ENCODE measurements at regions not wholly inside any gene's neighbourhood (a gene's known extent, or its start where the extent isn't known, plus 50 kb on each side); places are given as distances from the start of the nearest gene placed in this dataset.
"Not testable (repeated sequence)": the region's sequence is repeated elsewhere in the genome, so short reads cannot be mapped to it uniquely, and the experiment has no call there.

GRCh38 chr10:23512355-23513058, 73.6 kb downstream of the OTUD1 start:
- WGBS, 2 donors, result 70 to 79% methylated on average over 10 of the region's 10 CpGs
- Histone ChIP-seq H3K9me3 (no peaks in the 10 kb centered on the region), H3K4me3 (no peak overlapping the region), H3K36me3 (replicated peaks in 1 of 2; ENCODE audit: insufficient read depth in 1 of 2, low read depth in 2 of 2) (no peaks in the 10 kb centered on the region), H3K27ac (no peak overlapping the region), H3K4me1 (no peaks in the 10 kb centered on the region), H3K27me3 (no peaks in the 10 kb centered on the region)
- intact Hi-C loops (cut with DNase I), result no loop called here
- DNase-seq (peak in 1 of 4 donors; percentile 35), ATAC-seq (no peak)
- no peak for TF ChIP-seq CTCF (IDR thresholded peaks at IDR 0.05)
- TF ChIP-seq POLR2A (IDR thresholded peaks at IDR 0.05), result no peak

DNA sequence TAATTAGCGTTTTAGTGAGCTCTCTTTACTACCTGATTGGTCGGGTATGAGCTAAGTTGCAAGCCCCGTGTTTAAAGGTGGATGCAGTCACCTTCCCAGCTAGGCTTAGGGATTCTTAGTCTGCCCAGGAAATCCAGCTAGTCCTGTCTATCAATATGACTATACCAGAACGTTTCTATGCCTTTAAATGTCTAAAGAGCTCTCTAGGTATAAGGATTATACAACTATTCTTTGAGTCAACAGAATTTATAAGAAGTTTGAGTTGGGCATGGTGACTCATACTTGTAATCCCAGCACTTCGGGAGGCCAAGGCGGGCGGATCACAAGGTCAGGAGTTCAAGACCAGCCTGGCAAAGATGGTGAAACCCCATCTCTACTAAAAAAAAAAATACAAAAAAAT, 74.7 kb downstream of the OTUD1 start:
- H3K9me3 ChIP-seq; H3K4me3 ChIP-seq; DNase-seq; ATAC-seq; intact Hi-C loops (cut with DNase I); H3K27me3 ChIP-seq; H3K36me3 ChIP-seq (replicated peaks in 1 of 2; ENCODE audit: insufficient read depth in 1 of 2, low read depth in 2 of 2); H3K4me1 ChIP-seq; H3K27ac ChIP-seq: not testable (repeated sequence)
- 53 to 58% methylated on average over 7 of the region's 7 CpGs for WGBS, 2 donors

DNA sequence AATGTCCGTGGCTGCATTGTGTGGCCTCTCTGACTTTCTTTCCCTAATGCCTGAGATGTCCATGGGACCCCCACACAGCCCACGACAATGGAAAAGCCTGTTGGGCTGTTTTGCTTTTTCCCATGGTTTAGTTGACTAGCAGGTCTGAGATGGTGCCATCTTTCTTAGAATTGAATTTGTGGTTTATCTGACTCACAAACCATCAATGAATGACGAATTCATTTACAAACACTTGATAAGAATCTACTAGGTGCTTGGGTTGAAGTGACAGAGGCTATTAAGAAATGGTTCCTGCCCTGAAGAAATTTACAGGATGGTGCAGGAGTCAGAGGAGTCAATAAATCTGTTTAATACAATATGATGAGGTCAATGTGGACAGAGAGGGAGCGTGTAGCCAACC, 75.4 kb downstream of the OTUD1 start:
- Histone ChIP-seq H3K4me3 (no peak overlapping the region), H3K9me3 (no peaks in the 10 kb centered on the region), H3K27ac (no peak overlapping the region), H3K27me3 (no peaks in the 10 kb centered on the region), H3K4me1 (no peaks in the 10 kb centered on the region), H3K36me3 (replicated peaks in 1 of 2; ENCODE audit: insufficient read depth in 1 of 2, low read depth in 2 of 2) (no peaks in the 10 kb centered on the region)
- DNase-seq, result no peak
- ATAC-seq, result no peak
- TF ChIP-seq POLR2A (IDR thresholded peaks at IDR 0.05), result no peak
- TF ChIP-seq CTCF (IDR thresholded peaks at IDR 0.05), result no peak
- intact Hi-C loops (cut with DNase I), result no loop called here
- 54 to 59% methylated on average over 4 of the region's 4 CpGs for WGBS, 2 donors

- Histone ChIP-seq H3K27ac (no peak overlapping the region), H3K4me3 (no peak overlapping the region), H3K27me3 (no peaks in the 10 kb centered on the region), H3K4me1 (no peaks in the 10 kb centered on the region), H3K36me3 (replicated peaks in 1 of 2; ENCODE audit: insufficient read depth in 1 of 2, low read depth in 2 of 2) (no peaks in the 10 kb centered on the region), H3K9me3 (no peaks in the 10 kb centered on the region)
- WGBS, 2 donors, result 9 to 12% methylated on average over 3 of the region's 3 CpGs
- DNase-seq (peak in 1 of 4 donors; percentile 13), ATAC-seq (peak; percentile 40)
- intact Hi-C loops (cut with DNase I), result no loop called here
- TF ChIP-seq POLR2A (IDR thresholded peaks at IDR 0.05) (no peak), CTCF (IDR thresholded peaks at IDR 0.05) (peak; percentile 17 to 69 (median 56))
Observed at GRCh38 chr10:23516530-23516929, 77.7 kb downstream of the OTUD1 start.

GRCh38 chr10:23517155-23517554, 78.3 kb downstream of the OTUD1 start:
- no peak for DNase-seq
- H3K36me3 ChIP-seq (replicated peaks in 1 of 2; ENCODE audit: insufficient read depth in 1 of 2, low read depth in 2 of 2), result no peaks in the 10 kb centered on the region
- intact Hi-C loops (cut with DNase I), result no loop called here
- H3K9me3 ChIP-seq, result no peaks in the 10 kb centered on the region
- H3K4me1 ChIP-seq, result no peaks in the 10 kb centered on the region
- whole genome bisulfite sequencing, 2 donors, result 44 to 57% methylated on average over 2 of the region's 2 CpGs
- no peak for TF ChIP-seq CTCF (IDR thresholded peaks at IDR 0.05)
- TF ChIP-seq POLR2A (IDR thresholded peaks at IDR 0.05), result no peak
- no peaks in the 10 kb centered on the region for H3K27me3 ChIP-seq
- no peak for ATAC-seq
- no peak overlapping the region for H3K4me3 ChIP-seq
- no peak overlapping the region for H3K27ac ChIP-seq

Measured in body of pancreas (tissue), 4 donors.